Activated CD8-positive, alpha-beta memory T cell treated with anti-CD3 and anti-CD28 coated beads for 48 hours (primary cell): ENCODE measurements at regions not wholly inside any gene's neighbourhood (a gene's known extent, or its start where the extent isn't known, plus 50 kb on each side); places are given as distances from the start of the nearest gene placed in this dataset.

Experiments
- DNase-seq, 3 experiments: peaks; one replicate each; pipeline ENCODE4 v3.0.0-alpha.2; 2020; ENCODE audit warnings: low read depth in 2 of 3, low spot score in 2 of 3

DNA sequence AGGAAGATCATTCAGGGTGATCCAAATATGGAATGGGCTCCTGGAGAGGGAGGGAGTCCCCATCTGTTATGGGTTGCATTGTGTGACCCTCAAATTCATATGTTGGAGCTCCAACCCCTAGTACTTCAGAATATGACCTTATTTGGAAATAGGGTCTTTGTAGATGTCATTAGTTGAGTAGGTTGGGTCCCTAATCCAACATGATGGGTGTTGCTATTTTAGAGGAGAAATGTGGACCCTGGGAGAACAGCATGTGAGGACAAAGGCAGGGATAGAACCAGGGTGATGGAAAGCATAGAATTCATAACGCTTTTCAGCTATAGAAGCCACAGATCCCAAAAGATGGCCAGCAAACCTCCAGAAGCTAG, 91.5 kb upstream of the SMNDC1 start:
- DNase-seq, result no peak

- no peak for DNase-seq
Measured at GRCh38 chr10:110397856-110398255, 93.1 kb upstream of the SMNDC1 start.

DNA sequence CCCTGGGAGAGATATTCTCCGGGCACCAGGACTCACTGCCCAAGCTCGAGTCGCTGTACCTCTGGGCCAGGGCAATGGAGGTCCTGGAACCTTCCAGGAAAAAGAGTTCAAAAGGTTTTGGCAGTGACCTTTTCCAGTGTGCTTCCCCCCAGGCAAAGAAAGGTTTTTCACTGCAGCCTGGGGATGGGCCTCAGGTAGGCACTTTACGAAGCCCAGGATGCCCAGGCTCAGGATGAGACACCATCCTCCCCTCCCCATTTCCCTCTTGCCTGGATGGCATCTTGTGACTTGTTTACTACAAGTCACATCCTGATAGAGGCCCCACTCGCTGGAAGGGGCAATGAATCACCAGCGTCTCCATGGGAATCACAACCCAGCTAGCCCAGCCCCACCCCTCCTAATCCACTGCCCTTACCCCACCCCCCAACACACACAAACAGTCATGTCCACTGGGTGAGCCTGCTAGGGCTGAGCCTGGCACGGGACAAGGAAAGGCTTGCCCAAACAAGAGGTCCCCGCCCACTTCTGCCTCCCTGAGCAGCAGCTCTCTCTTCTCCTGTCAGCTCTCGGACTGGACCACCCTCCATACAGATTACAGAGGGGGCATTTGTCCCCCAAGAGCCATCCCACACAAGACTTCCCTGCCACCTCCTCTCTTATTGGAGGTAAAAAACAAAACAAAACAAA, 93.8 kb upstream of the SMNDC1 start:
- DNase-seq, result no peak

GRCh38 chr10:110399106-110399964, 94.6 kb upstream of the SMNDC1 start:
- no peak for DNase-seq

DNA sequence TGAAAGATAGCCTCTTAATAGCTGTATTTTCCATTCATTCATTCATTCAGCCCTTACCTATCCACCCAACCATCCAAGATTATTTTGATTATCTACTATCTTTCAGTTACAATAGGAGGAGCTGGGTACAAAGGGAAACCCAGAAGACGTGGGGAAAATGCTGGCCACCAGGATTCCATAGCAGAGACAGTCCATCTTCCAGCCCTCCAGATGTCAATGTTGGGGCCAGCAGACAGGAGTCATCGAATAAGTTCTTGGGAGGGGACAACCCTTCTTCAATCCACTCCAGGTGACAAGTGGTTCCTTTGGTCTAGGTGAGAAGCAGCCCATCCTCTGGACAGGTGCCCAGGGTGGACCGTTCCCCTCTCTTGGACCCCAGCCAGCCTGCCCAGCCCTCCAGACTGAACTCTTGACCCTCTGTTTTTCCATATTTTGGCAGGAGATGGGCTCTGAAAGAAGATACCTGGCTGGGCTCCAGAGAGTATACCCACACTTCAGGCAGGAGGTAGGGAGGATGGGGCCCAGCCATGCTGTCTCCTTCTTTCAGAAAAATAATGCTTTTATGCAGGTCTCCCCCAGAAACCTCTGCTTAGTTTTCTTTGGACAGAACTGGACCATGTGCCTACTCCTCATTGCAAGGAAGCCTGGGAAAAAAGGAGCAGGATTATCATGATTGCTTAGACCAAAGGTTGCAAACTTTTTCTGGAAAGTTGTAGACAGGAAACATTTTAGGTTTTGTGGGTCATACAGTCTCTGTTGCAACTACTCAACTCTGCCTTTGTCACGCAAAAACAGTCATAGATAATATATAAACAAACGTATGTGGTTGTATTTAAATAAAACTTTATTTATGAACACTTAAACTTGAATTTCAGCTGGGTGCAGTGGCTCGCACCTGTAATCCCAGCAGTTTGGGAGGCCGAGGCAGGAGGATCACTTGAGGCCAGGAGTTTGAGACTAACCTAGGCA, 95.5 kb upstream of the SMNDC1 start:
- no peak for DNase-seq

GRCh38 chr10:110401401-110402076, 96.2 kb upstream of the DUSP5 start:
- DNase-seq, result no peak

DNA sequence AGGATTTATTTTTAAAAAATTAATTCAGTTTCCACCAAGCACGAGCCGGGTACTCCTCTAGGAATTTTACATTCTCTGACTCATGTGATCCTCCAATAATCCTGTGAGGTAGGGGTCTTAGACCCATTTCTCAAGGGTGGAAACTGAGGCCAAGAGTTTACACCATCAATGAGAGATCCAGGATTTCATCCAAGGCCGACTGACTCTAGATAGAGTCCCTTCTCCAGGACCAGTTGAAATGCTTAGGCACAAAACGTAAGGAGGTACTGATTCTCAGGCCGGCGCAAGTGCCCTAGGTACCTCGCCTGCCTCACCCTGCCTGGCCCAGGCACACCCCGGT, 95.7 kb upstream of the DUSP5 start:
- DNase-seq, result no peak

DNA sequence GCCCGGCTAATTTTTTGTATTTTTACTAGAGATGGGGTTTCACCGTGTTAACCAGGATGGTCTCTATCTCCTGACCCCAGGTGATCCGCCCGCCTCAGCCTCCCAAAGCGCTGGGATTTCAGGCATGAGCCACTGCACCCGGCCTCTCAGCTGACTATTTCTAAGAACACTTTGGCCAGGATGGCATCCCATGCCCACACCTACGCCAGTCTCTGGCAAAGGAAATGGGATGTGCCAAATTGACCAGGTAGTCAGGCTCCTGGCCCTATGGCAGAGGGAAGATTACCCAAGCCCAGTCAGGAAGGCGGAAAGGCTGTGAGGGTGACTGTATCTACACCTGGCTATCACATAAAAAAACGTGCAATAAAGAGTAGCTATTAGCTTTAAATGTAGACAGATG, 94.1 kb upstream of the DUSP5 start:
- no peak for DNase-seq

DNA sequence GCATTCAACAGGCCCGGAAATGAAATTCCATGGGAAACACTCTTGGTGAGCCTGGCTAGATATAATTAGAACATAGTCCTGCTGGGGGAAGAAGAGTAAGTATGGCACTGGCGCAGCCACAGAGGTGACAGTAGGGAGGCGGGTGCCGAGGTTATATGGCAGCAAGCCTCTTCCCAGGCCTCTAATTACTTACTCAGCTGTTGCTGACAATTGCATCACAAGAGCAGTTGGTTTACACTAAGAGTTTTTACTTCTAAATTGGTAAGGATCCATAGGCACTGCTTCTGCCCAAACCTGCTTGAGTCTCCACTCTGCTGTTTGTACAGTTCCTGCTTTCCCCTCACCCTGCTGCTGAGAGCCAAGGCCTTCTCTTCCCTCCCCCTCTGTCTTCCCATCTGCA, 93.3 kb upstream of the DUSP5 start:
- DNase-seq, result no peak

DNA sequence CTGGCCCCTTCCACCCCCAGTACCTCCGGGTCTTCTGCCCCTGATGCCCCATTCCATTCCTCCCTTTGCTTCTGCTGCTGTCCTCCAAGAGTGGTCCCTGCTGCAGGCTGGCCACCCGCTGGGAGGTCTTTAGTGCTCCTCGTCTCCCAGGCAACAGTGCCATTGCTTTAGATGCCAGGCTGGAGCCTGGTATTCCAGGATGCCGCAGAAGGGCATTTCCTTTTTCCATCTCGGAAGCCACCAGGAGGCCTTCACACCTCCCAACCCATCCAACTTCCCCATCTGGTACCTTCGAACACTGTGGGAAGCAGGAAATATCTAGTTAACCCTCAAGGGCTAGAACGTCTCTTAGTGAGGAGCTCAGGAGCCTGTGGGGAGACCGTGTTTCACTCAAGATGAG, 92.9 kb upstream of the DUSP5 start:
- no peak for DNase-seq

GRCh38 chr10:110405380-110405779, 92.3 kb upstream of the DUSP5 start:
- DNase-seq, result no peak

DNA sequence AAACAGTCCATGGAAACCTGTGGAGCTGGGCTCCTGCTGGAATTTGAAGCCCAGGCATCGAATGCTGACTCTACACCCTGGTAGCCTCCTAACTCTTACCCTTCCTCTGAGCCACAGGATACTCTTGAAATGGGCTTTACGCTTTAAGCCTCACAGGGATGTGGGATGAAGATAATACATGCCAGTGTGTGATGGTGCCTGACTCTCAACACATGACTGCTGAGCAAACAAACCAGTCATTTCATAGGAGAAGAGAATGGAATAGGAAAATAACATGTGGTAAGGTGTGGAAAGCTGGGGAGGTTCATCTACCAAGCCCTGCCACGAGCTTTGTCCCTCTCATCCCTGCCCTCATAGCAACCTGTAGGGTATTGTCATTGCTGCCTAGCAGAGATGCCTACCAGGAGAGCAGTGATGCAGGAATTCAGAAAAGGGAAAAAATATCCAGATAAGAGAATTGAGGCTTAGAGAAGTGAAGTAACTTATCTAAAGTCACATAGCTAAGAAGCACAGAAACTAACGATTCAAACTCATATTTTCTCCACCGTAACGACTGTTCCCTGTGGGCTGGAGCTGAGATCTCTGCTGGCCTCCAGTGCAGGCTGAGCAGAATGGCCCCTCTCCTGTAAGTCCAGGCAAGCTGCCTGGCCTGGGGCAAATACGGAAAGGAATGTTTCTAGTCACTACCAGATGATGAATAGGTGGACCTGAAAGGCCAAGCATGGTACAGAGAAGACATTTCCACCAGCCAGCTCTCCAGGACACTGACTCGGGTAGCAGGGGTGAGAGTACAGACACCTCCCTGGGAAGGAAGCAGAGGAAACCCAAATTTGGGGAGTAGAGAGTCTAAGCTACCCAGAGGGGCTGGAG, 90.2 kb upstream of the DUSP5 start:
- no peak for DNase-seq

DNA sequence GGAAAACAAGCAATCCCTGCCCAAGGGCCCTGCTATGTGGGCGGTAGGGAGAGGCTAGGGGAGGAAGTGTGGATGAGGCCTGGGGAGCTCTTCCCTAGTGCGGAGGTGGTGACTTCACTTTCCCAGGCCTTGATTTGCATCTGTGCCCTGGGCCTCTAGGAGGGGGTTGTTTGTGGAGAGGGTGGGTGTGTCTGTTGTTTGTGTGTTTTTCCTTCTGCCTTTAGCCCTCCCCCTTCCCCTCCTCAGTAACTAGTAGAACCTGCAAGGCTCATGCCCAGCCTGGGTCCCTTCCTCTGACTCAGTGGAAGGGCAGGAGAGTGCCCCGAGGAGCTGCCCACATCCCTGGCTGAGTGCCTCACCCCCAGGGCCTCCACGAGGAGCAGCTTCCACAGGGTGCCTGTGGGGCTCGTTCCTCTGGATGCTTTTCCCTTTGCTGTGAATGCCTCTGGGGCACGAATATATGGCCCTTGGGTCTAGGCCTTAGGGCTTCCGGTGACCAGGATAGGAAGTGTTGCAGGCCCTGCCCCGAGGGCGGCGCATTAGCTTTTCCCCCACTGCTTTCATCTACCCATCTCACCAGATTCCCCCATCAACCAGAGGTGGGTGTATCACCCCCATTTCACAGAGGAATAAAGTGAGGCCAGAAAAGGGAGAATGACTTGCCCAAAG, 89.4 kb upstream of the DUSP5 start:
- no peak for DNase-seq

DNA sequence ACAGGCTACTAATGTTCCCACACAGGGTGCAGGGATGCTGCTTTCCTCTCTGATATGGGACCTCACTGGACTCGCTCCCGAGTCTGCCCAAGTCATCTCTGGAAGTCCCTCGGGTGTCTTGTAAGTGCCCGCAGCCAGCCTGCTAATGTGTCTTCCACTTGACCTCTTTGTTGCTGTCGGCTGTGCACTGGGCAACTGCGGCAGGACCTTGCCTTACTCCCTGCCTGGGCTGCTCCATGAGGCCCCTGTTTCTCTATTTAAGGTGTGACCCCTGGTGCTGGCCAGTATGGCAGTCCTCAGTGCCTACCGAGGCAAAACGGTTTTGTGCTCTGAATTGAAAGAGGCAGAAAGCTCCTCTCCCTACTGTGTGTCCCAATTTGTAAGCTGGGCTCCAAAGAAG, 88.8 kb upstream of the DUSP5 start:
- DNase-seq, result no peak

DNA sequence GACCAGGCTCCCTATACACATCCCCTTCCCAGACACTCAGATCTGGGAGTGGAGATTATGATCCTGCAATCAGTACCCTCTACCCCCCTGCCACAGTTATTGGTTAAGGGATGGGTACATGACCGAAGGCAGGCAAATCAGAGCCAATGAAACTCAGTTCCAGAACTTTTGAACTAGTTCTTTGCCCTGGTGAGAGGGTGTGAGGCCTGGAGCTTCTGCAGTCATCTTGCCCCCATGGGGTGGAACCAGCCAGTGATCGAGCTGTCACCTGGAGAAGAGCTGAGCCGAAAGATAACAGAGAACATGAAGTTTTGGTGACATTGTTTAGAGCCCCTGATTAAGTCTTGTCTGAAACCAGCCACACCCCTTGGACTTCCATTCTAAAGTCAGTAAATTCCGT, 88.2 kb upstream of the DUSP5 start:
- DNase-seq, result no peak

DNA sequence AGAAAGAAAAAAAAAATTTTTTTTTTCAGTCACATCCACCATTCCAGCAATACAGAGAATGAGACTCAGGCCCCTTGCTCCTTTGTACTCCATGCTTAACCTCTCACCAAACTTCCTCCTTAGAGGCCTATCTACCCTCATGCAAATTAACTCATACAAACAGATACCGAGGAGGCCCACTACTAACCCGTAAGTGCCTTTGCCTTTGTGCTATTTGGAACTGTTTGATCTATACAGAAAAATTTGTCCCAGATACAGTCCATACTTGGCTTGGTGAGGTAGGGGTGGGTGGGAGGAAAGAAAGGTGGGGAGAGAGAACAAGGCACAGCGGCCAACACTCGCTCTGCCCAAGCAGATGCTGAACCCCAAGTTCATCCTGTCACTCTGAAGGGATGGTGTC, 87.8 kb upstream of the DUSP5 start:
- DNase-seq, result no peak

DNA sequence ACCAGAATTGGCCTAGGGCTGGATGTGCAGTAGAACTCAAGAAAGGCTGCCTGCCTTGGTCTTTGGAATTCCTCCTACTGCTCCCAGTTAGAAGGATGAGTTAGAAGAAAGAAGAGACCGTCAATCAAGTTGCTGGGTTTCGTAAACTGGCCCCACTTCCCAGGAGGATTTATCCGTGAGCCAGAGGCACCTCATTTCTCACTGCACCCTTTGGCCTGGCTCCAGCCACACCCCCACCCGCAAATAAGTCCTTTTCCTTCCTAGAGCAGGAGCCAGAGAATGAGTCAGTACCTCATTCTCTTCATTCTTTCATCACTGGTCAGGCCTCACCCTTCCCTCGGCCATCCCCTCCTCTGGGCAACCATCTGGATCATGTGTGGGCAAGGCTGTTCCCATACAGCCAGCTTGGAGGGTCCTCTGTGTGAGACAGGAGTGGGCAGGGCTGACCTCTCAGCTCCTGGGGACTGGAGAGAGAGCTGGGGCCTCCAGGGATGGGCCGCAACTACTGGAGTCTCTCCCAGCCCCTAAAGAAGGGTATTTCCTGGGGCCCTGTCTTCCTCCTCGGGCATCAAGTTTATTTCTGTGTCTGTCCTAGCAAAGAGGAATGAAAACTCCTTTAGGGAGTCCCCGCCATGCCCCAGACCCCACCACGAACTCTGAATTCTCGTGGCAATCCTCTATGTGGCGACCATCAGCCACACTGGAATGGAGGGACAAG, 87.2 kb upstream of the DUSP5 start:
- no peak for DNase-seq

DNA sequence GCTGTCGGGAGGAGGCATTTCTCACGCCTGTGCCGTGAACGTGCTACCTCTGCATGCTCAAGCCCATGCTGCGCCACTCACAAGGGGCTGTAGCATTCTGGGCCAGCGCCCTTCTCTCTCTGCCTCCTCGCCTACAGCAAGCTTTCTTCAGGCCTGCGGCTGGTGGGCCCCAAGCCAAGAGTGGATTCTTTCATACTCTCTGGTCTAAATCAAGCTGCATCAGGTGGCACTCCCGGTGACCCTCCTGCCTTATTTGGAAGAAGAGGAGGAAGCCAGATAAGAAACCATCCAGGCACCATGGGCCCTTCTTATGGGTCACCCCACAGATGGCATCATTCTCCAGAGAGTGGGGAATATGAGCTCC, 86.7 kb upstream of the DUSP5 start:
- DNase-seq, result no peak
